Mesodermal cell (in vitro differentiated cells): ENCODE measurements at regions not wholly inside any gene's neighbourhood (a gene's known extent, or its start where the extent isn't known, plus 50 kb on each side); places are given as distances from the start of the nearest gene placed in this dataset.

Experiments
- H3K27ac ChIP-seq: 2 replicates; pipeline ENCODE4 v1.7.0; 2013; ENCODE audit warnings: mild to moderate bottlenecking, low read depth, low read length, moderate library complexity; ENCODE audit not compliant: severe bottlenecking
- H3K36me3 ChIP-seq: 2 replicates; pipeline ENCODE4 v1.7.1; 2013; ENCODE audit warnings: mild to moderate bottlenecking, low read length, moderate library complexity; ENCODE audit not compliant: control insufficient read depth, insufficient read depth
- H3K4me1 ChIP-seq: one replicate; pipeline ENCODE4 v1.7.1; 2013; ENCODE audit warnings: mild to moderate bottlenecking, low read length; ENCODE audit not compliant: insufficient read depth, control insufficient read depth, poor library complexity, severe bottlenecking
- H3K4me3 ChIP-seq: 2 replicates; pipeline ENCODE4 v1.7.0; 2013; ENCODE audit warnings: low read length, control low read depth, mild to moderate bottlenecking; ENCODE audit not compliant: insufficient read depth, poor library complexity, severe bottlenecking; ENCODE audit errors: extremely low read depth
- H3K9me3 ChIP-seq: 2 replicates; pipeline ENCODE4 v1.7.1; 2013; ENCODE audit warnings: mild to moderate bottlenecking, low read length, moderate library complexity; ENCODE audit not compliant: control insufficient read depth
- WGBS, 2 experiments: methylation state at CpG; one replicate each; pipeline ENCODE4 v1.1.5; 2013; ENCODE audit warnings: missing lambda C conversion rate in 2 of 2; ENCODE audit not compliant: insufficient coverage in 2 of 2; 5-methylcytosine and 5-hydroxymethylcytosine counted together

GRCh38 chr17:5635949-5636348, 51.6 kb upstream of the NLRP1 start:
- Histone ChIP-seq H3K4me1 (peaks cover 3% of the 10 kb centered on the region), H3K27ac (no peak overlapping the region), H3K36me3 (no peaks in the 10 kb centered on the region), H3K9me3 (no peaks in the 10 kb centered on the region), H3K4me3 (no peak overlapping the region)
- WGBS, 2 experiments: 100% methylated on average over 2 of the region's 3 CpGs

- no peaks in the 10 kb centered on the region for H3K9me3 ChIP-seq
- no peak overlapping the region for H3K4me3 ChIP-seq
- no peaks in the 10 kb centered on the region for H3K4me1 ChIP-seq
- H3K36me3 ChIP-seq: no peaks in the 10 kb centered on the region
- no peak overlapping the region for H3K27ac ChIP-seq
- WGBS, 2 experiments: 63 to 78% methylated on average over 1 to 2 of the region's 2 CpGs
These were observed 54.3 kb upstream of the NLRP1 start for GRCh38 chr17:5638596-5638995.

- no peaks in the 10 kb centered on the region for H3K4me1 ChIP-seq
- no peaks in the 10 kb centered on the region for H3K36me3 ChIP-seq
- no peaks in the 10 kb centered on the region for H3K9me3 ChIP-seq
- 83 to 89% methylated on average over 2 of the region's 2 CpGs for WGBS, 2 experiments
- no peak overlapping the region for H3K27ac ChIP-seq
- H3K4me3 ChIP-seq: no peak overlapping the region
These were observed 56.4 kb upstream of the NLRP1 start for GRCh38 chr17:5640726-5641125.

- WGBS, 2 experiments: 84 to 89% methylated on average over 3 to 4 of the region's 4 CpGs
- Histone ChIP-seq H3K9me3 (no peaks in the 10 kb centered on the region), H3K4me1 (no peaks in the 10 kb centered on the region)
These were observed 58.4 kb upstream of the NLRP1 start for GRCh38 chr17:5642752-5643151.

GRCh38 chr17:5644065-5644464, 59.8 kb upstream of the NLRP1 start:
- no peaks in the 10 kb centered on the region for H3K36me3 ChIP-seq
- H3K4me3 ChIP-seq: no peak overlapping the region
- WGBS, 2 experiments: 69 to 70% methylated on average over 3 of the region's 3 CpGs

More at GRCh38 chr17:5642752-5643151, 58.4 kb upstream of the NLRP1 start:
- Histone ChIP-seq H3K36me3 (no peaks in the 10 kb centered on the region), H3K4me3 (no peak overlapping the region), H3K27ac (no peak overlapping the region)

GRCh38 chr17:5651348-5651747, 67.0 kb upstream of the NLRP1 start:
- 86 to 92% methylated on average over 1 to 2 of the region's 3 CpGs for WGBS, 2 experiments
- Histone ChIP-seq H3K27ac (no peak overlapping the region), H3K4me3 (no peak overlapping the region), H3K4me1 (no peaks in the 10 kb centered on the region), H3K9me3 (peaks cover 19% of the 10 kb centered on the region), H3K36me3 (no peaks in the 10 kb centered on the region)

More at GRCh38 chr17:5644065-5644464, 59.8 kb upstream of the NLRP1 start:
- Histone ChIP-seq H3K4me1 (no peaks in the 10 kb centered on the region), H3K27ac (no peak overlapping the region), H3K9me3 (no peaks in the 10 kb centered on the region)

- WGBS, 2 experiments: 74 to 88% methylated on average over 9 to 10 of the region's 10 CpGs
- Histone ChIP-seq H3K27ac (no peak overlapping the region), H3K9me3 (no peaks in the 10 kb centered on the region), H3K4me3 (no peak overlapping the region), H3K36me3 (no peaks in the 10 kb centered on the region), H3K4me1 (peaks cover 3% of the 10 kb centered on the region)
These were observed 77.3 kb upstream of the NLRP1 start for GRCh38 chr17:5661491-5662125.

GRCh38 chr17:5662409-5663085, 78.2 kb upstream of the NLRP1 start:
- 79 to 100% methylated on average over 3 of the region's 7 CpGs for WGBS, 2 experiments
- no peak overlapping the region for H3K4me3 ChIP-seq

GRCh38 chr17:5665164-5665563, 80.9 kb upstream of the NLRP1 start:
- Histone ChIP-seq H3K9me3 (no peaks in the 10 kb centered on the region), H3K4me3 (no peak overlapping the region), H3K36me3 (no peaks in the 10 kb centered on the region), H3K27ac (no peak overlapping the region), H3K4me1 (peaks cover 3% of the 10 kb centered on the region)
- WGBS, 2 experiments: 86 to 93% methylated on average over 12 of the region's 12 CpGs

More at GRCh38 chr17:5662409-5663085, 78.2 kb upstream of the NLRP1 start:
- Histone ChIP-seq H3K9me3 (no peaks in the 10 kb centered on the region), H3K4me1 (peaks cover 3% of the 10 kb centered on the region), H3K27ac (no peak overlapping the region), H3K36me3 (no peaks in the 10 kb centered on the region)

- Histone ChIP-seq H3K9me3 (no peaks in the 10 kb centered on the region), H3K4me1 (no peaks in the 10 kb centered on the region), H3K4me3 (no peak overlapping the region), H3K36me3 (no peaks in the 10 kb centered on the region), H3K27ac (no peak overlapping the region)
- 71 to 86% methylated on average over 5 to 6 of the region's 6 CpGs for WGBS, 2 experiments
These were observed 83.6 kb upstream of the NLRP1 start for GRCh38 chr17:5667871-5668270.

- H3K4me1 ChIP-seq: no peaks in the 10 kb centered on the region
- no peak overlapping the region for H3K27ac ChIP-seq
- H3K9me3 ChIP-seq: no peaks in the 10 kb centered on the region
- 79 to 81% methylated on average over 1 to 2 of the region's 2 CpGs for WGBS, 2 experiments
- H3K4me3 ChIP-seq: no peak overlapping the region
- H3K36me3 ChIP-seq: no peaks in the 10 kb centered on the region
These were observed 84.3 kb upstream of the NLRP1 start for GRCh38 chr17:5668557-5669138.
